NCI-H146 (cell line): ENCODE measurements at regions not wholly inside any gene's neighbourhood (a gene's known extent, or its start where the extent isn't known, plus 50 kb on each side); places are given as distances from the start of the nearest gene placed in this dataset.

Experiments used
- DNase-seq: peaks from one replicate; lab custom pipeline; 2025; lab: John Stamatoyannopoulos, UW

GRCh38 chr9:73565026-73565425 is 413.4 kb downstream of the ANXA1 start:
- no peak for DNase-seq

GRCh38 chr9:73565833-73566465 is 414.3 kb downstream of the ANXA1 start:
- no peak for DNase-seq

- no peak for DNase-seq
These were observed 415.0 kb downstream of the ANXA1 start for GRCh38 chr9:73566627-73567026.

- no peak for DNase-seq
These were observed 421.6 kb downstream of the ANXA1 start for GRCh38 chr9:73573235-73573634.

- DNase-seq, result no peak
These were observed 423.7 kb downstream of the ANXA1 start for GRCh38 chr9:73575101-73576060.

GRCh38 chr9:73577848-73578247 is 426.2 kb downstream of the ANXA1 start:
- no peak for DNase-seq

GRCh38 chr9:73579823-73580222 is 428.2 kb downstream of the ANXA1 start:
- no peak for DNase-seq

GRCh38 chr9:73583576-73583975 is 431.9 kb downstream of the ANXA1 start:
- DNase-seq, result no peak

- DNase-seq, result no peak
These were observed 443.4 kb downstream of the ANXA1 start for GRCh38 chr9:73595036-73595545.

- DNase-seq, result no peak
These were observed 444.7 kb downstream of the ANXA1 start for GRCh38 chr9:73596321-73596720.

GRCh38 chr9:73597039-73597438 is 445.4 kb downstream of the ANXA1 start:
- no peak for DNase-seq

GRCh38 chr9:73597771-73598170 is 446.1 kb downstream of the ANXA1 start:
- DNase-seq, result no peak

GRCh38 chr9:73609381-73609780 is 457.7 kb downstream of the ANXA1 start:
- DNase-seq, result no peak

- DNase-seq, result no peak
These were observed 459.4 kb downstream of the ANXA1 start for GRCh38 chr9:73611032-73611431.

- no peak for DNase-seq
These were observed 461.5 kb downstream of the ANXA1 start for GRCh38 chr9:73613092-73613701.

- no peak for DNase-seq
These were observed 463.9 kb downstream of the ANXA1 start for GRCh38 chr9:73615557-73615956.

- DNase-seq, result no peak
These were observed 465.9 kb downstream of the ANXA1 start for GRCh38 chr9:73617586-73617985.

- no peak for DNase-seq
These were observed 489.3 kb downstream of the ANXA1 start for GRCh38 chr9:73640971-73641370.

GRCh38 chr9:73643379-73644013 is 491.8 kb downstream of the ANXA1 start:
- no peak for DNase-seq

GRCh38 chr9:73647560-73647959 is 495.9 kb downstream of the ANXA1 start:
- no peak for DNase-seq

- DNase-seq, result no peak
These were observed 497.9 kb downstream of the ANXA1 start for GRCh38 chr9:73649552-73649951.

GRCh38 chr9:73655363-73655762 is 503.7 kb downstream of the ANXA1 start:
- DNase-seq, result no peak
